Panc1 (cell line): ENCODE measurements at regions not wholly inside any gene's neighbourhood (a gene's known extent, or its start where the extent isn't known, plus 50 kb on each side); places are given as distances from the start of the nearest gene placed in this dataset.

Source experiments
- SIN3A ChIP-seq: IDR thresholded peaks from 2 replicates; pipeline ENCODE4 v1.6.1; 2012; ENCODE audit warnings: low read depth, mild to moderate bottlenecking, low read length, moderate library complexity, borderline replicate concordance; ENCODE audit not compliant: insufficient read depth
- TF ChIP-seq, protein P1 (sequence below): fragments of 450-650 bp; IDR thresholded peaks from 2 replicates; pipeline ENCODE4 v1.5.1; 2017; ENCODE audit warnings: mild to moderate bottlenecking
- TF ChIP-seq, protein P2 (sequence below), 2 experiments: IDR thresholded peaks; 2 replicates each; pipeline ENCODE4 v1.6.1; 2011 to 2012; ENCODE audit warnings: low read depth in 2 of 2, control low read depth in 1 of 2, low read length in 1 of 2, mild to moderate bottlenecking in 1 of 2, moderate library complexity in 1 of 2; ENCODE audit not compliant: insufficient read depth in 1 of 2

DNA sequence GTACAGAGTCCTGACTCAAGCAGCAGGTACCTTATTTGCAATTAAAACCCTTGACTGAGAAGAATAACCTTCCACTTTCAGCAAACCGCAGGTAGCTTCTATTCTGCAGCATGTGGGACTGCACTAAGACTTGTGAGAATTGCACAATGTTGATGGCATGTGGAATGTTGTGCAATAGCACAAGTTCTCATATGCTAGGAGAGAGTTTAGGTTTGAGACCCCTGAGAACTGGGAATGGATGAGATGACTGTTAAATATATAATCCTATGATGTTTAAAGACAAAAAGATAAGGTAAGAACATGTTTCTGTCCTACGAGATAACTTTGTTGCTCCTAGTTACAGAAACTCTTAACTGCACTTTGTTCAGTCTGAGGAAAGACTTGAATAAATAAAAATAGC, 194.6 kb downstream of the OTOR start:
- TF ChIP-seq SIN3A = no peak
- TF ChIP-seq, protein P1, sequence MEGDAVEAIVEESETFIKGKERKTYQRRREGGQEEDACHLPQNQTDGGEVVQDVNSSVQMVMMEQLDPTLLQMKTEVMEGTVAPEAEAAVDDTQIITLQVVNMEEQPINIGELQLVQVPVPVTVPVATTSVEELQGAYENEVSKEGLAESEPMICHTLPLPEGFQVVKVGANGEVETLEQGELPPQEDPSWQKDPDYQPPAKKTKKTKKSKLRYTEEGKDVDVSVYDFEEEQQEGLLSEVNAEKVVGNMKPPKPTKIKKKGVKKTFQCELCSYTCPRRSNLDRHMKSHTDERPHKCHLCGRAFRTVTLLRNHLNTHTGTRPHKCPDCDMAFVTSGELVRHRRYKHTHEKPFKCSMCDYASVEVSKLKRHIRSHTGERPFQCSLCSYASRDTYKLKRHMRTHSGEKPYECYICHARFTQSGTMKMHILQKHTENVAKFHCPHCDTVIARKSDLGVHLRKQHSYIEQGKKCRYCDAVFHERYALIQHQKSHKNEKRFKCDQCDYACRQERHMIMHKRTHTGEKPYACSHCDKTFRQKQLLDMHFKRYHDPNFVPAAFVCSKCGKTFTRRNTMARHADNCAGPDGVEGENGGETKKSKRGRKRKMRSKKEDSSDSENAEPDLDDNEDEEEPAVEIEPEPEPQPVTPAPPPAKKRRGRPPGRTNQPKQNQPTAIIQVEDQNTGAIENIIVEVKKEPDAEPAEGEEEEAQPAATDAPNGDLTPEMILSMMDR = no peak
- TF ChIP-seq, protein P2, sequence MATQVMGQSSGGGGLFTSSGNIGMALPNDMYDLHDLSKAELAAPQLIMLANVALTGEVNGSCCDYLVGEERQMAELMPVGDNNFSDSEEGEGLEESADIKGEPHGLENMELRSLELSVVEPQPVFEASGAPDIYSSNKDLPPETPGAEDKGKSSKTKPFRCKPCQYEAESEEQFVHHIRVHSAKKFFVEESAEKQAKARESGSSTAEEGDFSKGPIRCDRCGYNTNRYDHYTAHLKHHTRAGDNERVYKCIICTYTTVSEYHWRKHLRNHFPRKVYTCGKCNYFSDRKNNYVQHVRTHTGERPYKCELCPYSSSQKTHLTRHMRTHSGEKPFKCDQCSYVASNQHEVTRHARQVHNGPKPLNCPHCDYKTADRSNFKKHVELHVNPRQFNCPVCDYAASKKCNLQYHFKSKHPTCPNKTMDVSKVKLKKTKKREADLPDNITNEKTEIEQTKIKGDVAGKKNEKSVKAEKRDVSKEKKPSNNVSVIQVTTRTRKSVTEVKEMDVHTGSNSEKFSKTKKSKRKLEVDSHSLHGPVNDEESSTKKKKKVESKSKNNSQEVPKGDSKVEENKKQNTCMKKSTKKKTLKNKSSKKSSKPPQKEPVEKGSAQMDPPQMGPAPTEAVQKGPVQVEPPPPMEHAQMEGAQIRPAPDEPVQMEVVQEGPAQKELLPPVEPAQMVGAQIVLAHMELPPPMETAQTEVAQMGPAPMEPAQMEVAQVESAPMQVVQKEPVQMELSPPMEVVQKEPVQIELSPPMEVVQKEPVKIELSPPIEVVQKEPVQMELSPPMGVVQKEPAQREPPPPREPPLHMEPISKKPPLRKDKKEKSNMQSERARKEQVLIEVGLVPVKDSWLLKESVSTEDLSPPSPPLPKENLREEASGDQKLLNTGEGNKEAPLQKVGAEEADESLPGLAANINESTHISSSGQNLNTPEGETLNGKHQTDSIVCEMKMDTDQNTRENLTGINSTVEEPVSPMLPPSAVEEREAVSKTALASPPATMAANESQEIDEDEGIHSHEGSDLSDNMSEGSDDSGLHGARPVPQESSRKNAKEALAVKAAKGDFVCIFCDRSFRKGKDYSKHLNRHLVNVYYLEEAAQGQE (IDR thresholded peaks at IDR 0.05; ENCODE audit: insufficient read depth in 1 of 2, low read depth in 2 of 2, low read length in 1 of 2) = no peak
